NAMALWA (cell line): ENCODE measurements at regions not wholly inside any gene's neighbourhood (a gene's known extent, or its start where the extent isn't known, plus 50 kb on each side); places are given as distances from the start of the nearest gene placed in this dataset.
A peak's percentile ranks its signal among the peaks of the same experiment; 100 is the strongest.
"Not testable (repeated sequence)": the region's sequence is repeated elsewhere in the genome, so short reads cannot be mapped to it uniquely, and the experiment has no call there.

ENCODE experiments used
- DNase-seq: peaks from one replicate; pipeline ENCODE4 v3.0.0-alpha.2; 2015; ENCODE audit warnings: low spot score

GRCh38 chr12:25684070-25684469 lies 131.0 kb upstream of the LMNTD1 start:
- DNase-seq, result no peak

GRCh38 chr12:25686351-25686750 lies 133.3 kb upstream of the LMNTD1 start:
- DNase-seq, result no peak

GRCh38 chr12:25687226-25687625 lies 134.1 kb upstream of the LMNTD1 start:
- no peak for DNase-seq

GRCh38 chr12:25688851-25689250 lies 135.8 kb upstream of the LMNTD1 start:
- DNase-seq, result not testable (repeated sequence)

GRCh38 chr12:25689996-25690501 lies 137.0 kb upstream of the LMNTD1 start:
- no peak for DNase-seq

GRCh38 chr12:25690996-25691864 lies 138.1 kb upstream of the LMNTD1 start:
- DNase-seq, result no peak

GRCh38 chr12:25691865-25692114 lies 138.7 kb upstream of the LMNTD1 start:
- DNase-seq, result no peak

GRCh38 chr12:25692115-25693035 lies 139.3 kb upstream of the LMNTD1 start:
- no peak for DNase-seq

- DNase-seq, result no peak
These were observed 141.0 kb upstream of the LMNTD1 start for GRCh38 chr12:25694072-25694471.

GRCh38 chr12:25695574-25695973 lies 142.5 kb upstream of the LMNTD1 start:
- DNase-seq, result no peak

GRCh38 chr12:25698772-25699171 lies 145.7 kb upstream of the LMNTD1 start:
- no peak for DNase-seq

GRCh38 chr12:25699454-25699853 lies 146.4 kb upstream of the LMNTD1 start:
- no peak for DNase-seq

GRCh38 chr12:25701290-25701689 lies 148.2 kb upstream of the LMNTD1 start:
- DNase-seq, result no peak

GRCh38 chr12:25702553-25702952 lies 149.5 kb upstream of the LMNTD1 start:
- DNase-seq, result no peak

GRCh38 chr12:25705261-25705660 lies 152.2 kb upstream of the LMNTD1 start:
- DNase-seq, result no peak

- not testable (repeated sequence) for DNase-seq
These were observed 153.6 kb upstream of the LMNTD1 start for GRCh38 chr12:25706646-25707045.

GRCh38 chr12:25707056-25707455 lies 154.0 kb upstream of the LMNTD1 start:
- no peak for DNase-seq

GRCh38 chr12:25708661-25709060 lies 155.6 kb upstream of the LMNTD1 start:
- DNase-seq, result no peak

GRCh38 chr12:25710128-25710527 lies 157.0 kb upstream of the LMNTD1 start:
- DNase-seq, result no peak

- not testable (repeated sequence) for DNase-seq
These were observed 158.0 kb upstream of the LMNTD1 start for GRCh38 chr12:25710938-25711605.

GRCh38 chr12:25712169-25712568 lies 159.1 kb upstream of the LMNTD1 start:
- no peak for DNase-seq

- DNase-seq, result peak; percentile 39
These were observed 160.2 kb upstream of the LMNTD1 start for GRCh38 chr12:25713264-25713663.
